GM12878 (cell line): ENCODE measurements at regions not wholly inside any gene's neighbourhood (a gene's known extent, or its start where the extent isn't known, plus 50 kb on each side); places are given as distances from the start of the nearest gene placed in this dataset.
"Not testable (repeated sequence)": the region's sequence is repeated elsewhere in the genome, so short reads cannot be mapped to it uniquely, and the experiment has no call there.

Experiments used
- ATAC-seq: fragments of 200-7000 bp; cut with Tn5 transposase; 3 replicates; pipeline ENCODE4 v1.9.1; 2020; ENCODE audit warnings: mild to moderate bottlenecking, moderate library complexity
- BruUV-seq: library from RNA; stranded (reverse); fragments of 400-500 nt; replicated peaks from 2 replicates; lab custom pipeline; 2021; lab: Mats Ljungman, UMichigan
- CTCF ChIA-PET: fragments of 300-600 bp; sonication (Branson Sonifier 250); formaldehyde crosslinking; extraction: SDS; loops from one replicate; lab custom pipeline; 2021; ENCODE audit warnings: inconsistent platforms; lab: Yijun Ruan, JAX
- POLR2A ChIA-PET: fragments of 350-600 bp; formaldehyde crosslinking; extraction: SDS; loops from one replicate; lab custom pipeline; 2021; ENCODE audit warnings: inconsistent platforms; lab: Charles Lee
- RAD21 ChIA-PET: fragments of 300-600 bp; sonication (Branson Sonifier 250); formaldehyde crosslinking; loops from one replicate; lab custom pipeline; 2023; ENCODE audit warnings: antibody characterized with exemption; ENCODE audit not compliant: unreplicated experiment; lab: Charles Lee
- SMC1A ChIA-PET: fragments of 300-600 bp; sonication (Branson Sonifier 250); formaldehyde crosslinking; loops from one replicate; lab custom pipeline; 2023; ENCODE audit not compliant: unreplicated experiment, uncharacterized antibody; lab: Charles Lee
- DNase-seq: peaks from one replicate; pipeline ENCODE4 v3.0.0-alpha.2; 2011; ENCODE audit warnings: low read depth, low spot score
- FAIRE-seq: peaks from 3 replicates; lab custom pipeline; 2011; peaks lifted over from hg19 to GRCh38; lab: Jason Lieb, UNC
- H2AFZ ChIP-seq: 2 replicates; pipeline ENCODE4 v1.6.0; 2011; ENCODE audit warnings: low read depth, low read length, control low read depth; ENCODE audit not compliant: control insufficient read depth
- H3K27ac ChIP-seq: 2 replicates; pipeline ENCODE4 v1.5.1; 2011; ENCODE audit warnings: control low read depth; ENCODE audit not compliant: control insufficient read depth, insufficient read depth
- H3K27me3 ChIP-seq, 2 experiments: replicated peaks in 1 of 2; 2 replicates each; pipeline versions ENCODE4 v1.6.0 to v1.6.1; 2011; ENCODE audit warnings: low read length in 1 of 2; ENCODE audit not compliant: control insufficient read depth in 2 of 2, insufficient read depth in 2 of 2
- H3K36me3 ChIP-seq, 2 experiments: 2 replicates each; pipeline ENCODE4 v1.5.1; 2011; ENCODE audit warnings: low read length in 1 of 2; ENCODE audit not compliant: control insufficient read depth in 2 of 2, insufficient read depth in 2 of 2
- H3K4me1 ChIP-seq: 2 replicates; pipeline ENCODE4 v1.6.1; 2011; ENCODE audit warnings: mild to moderate bottlenecking, low read length, moderate library complexity, mixed read lengths; ENCODE audit not compliant: control insufficient read depth, insufficient read depth
- H3K4me2 ChIP-seq: 2 replicates; pipeline ENCODE4 v1.6.0; 2011; ENCODE audit warnings: control low read depth; ENCODE audit not compliant: control insufficient read depth, insufficient read depth
- H3K4me3 ChIP-seq: fragments of 200-600 bp; sonication (generic); 2 replicates; pipeline ENCODE4 v1.5.1; 2016
- H3K79me2 ChIP-seq: 2 replicates; pipeline ENCODE4 v1.6.0; 2011; ENCODE audit warnings: low read length; ENCODE audit not compliant: control insufficient read depth, insufficient read depth
- H3K9ac ChIP-seq: 2 replicates; pipeline ENCODE4 v1.8.0; 2011; ENCODE audit warnings: low read length, control low read depth, mixed read lengths; ENCODE audit not compliant: control insufficient read depth, insufficient read depth
- H3K9me3 ChIP-seq: replicated peaks from 3 replicates; pipeline ENCODE4 v1.5.1; 2011; ENCODE audit warnings: mild to moderate bottlenecking, low read length; ENCODE audit not compliant: control insufficient read depth, insufficient read depth
- H4K20me1 ChIP-seq: 2 replicates; pipeline ENCODE4 v1.6.0; 2011; ENCODE audit not compliant: control insufficient read depth, insufficient read depth
- ZBED1 ChIP-seq: IDR thresholded peaks from 2 replicates; pipeline ENCODE4 v1.6.1; 2016; ENCODE audit warnings: borderline replicate concordance
- ZNF24 ChIP-seq: fragments of 450-650 bp; IDR thresholded peaks from 2 replicates; pipeline ENCODE4 v1.6.1; 2017; ENCODE audit warnings: antibody characterized with exemption, mild to moderate bottlenecking
- WGBS: methylation state at CpG from one replicate; pipeline ENCODE4 v1.1.6; 2016; ENCODE audit warnings: low lambda C conversion rate; ENCODE audit not compliant: insufficient replicate concordance, insufficient coverage; ENCODE audit errors: missing lambda C conversion rate; 5-methylcytosine and 5-hydroxymethylcytosine counted together
- in situ Hi-C: fragments of 300-500 bp; cut with MboI; formaldehyde crosslinking; loops from 9 replicates; pipeline ENCODE4 v1.14.3; 2018; ENCODE audit warnings: mixed read lengths
- intact Hi-C: fragments of 100-400 bp; cut with micrococcal nuclease; formaldehyde crosslinking; loops from one replicate; pipeline ENCODE4 v1.14.2; 2022; ENCODE audit not compliant: unreplicated experiment
- TF ChIP-seq, protein P1 (sequence below): IDR thresholded peaks from 2 replicates; pipeline ENCODE4 v1.6.1; 2012; ENCODE audit warnings: low read depth, low read length, improper control_type of control experiment

- CTCF ChIA-PET, POLR2A ChIA-PET, FAIRE-seq, H3K9ac ChIP-seq, H3K79me2 ChIP-seq, RAD21 ChIA-PET, H2AFZ ChIP-seq, BruUV-seq, H3K27ac ChIP-seq, ATAC-seq, H3K9me3 ChIP-seq, H3K4me3 ChIP-seq, in situ Hi-C loops, H3K4me2 ChIP-seq, H3K27me3 ChIP-seq, intact Hi-C loops, DNase-seq, H4K20me1 ChIP-seq, H3K36me3 ChIP-seq: not testable (repeated sequence)
- peaks cover 20% of the 10 kb centered on the region for H3K4me1 ChIP-seq
- SMC1A ChIA-PET: interaction anchor here (0.8 kb wide), 1 partner anchor 78 kb away, joined by 4 read pairs; no protein-coding TSS in a partner anchor
- 21% methylated on average over 13 of the region's 13 CpGs for WGBS
These were observed 124.2 kb upstream of the ZNF184 start for GRCh38 chr6:27597031-27597567.

DNA sequence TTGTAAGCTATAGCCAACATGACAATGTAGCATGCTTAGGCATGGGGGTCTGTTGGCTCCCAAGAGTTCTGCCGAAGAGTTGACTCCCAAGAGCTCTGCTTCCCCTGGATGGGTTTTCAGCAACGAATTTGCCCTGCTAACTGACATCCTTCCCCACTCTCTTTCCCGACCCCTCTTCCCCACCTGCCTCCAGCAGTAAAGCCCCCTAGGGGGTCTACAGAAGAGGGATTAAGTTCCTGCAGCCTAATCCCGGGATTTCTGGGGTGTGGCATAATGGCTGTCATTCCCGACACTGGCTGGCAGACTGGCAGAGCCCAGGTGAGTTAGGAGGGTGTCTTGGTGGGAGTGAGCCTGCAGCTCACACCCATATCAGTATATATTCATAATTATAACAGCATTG lies 121.0 kb upstream of the ZNF184 start:
- POLR2A ChIA-PET: interaction anchor here (0.6 kb wide), 1 partner anchor 83 kb away, joined by 4 read pairs; no protein-coding TSS in a partner anchor
- Histone ChIP-seq H2AFZ (no peak overlapping the region), H3K4me3 (peak overlapping the region; percentile 81; the same call in 1 of the 2 replicates), H3K9me3 (no peaks in the 10 kb centered on the region), H3K27me3 (no peaks in the 10 kb centered on the region), H3K9ac (no peak overlapping the region), H3K79me2 (no peaks in the 10 kb centered on the region), H3K27ac (no peak overlapping the region), H3K36me3 (no peaks in the 10 kb centered on the region)
- intact Hi-C loops (loop anchor here (2.0 to 5.0 kb wide), 5 partner anchors 41 to 407 kb away; no protein-coding TSS in a partner anchor), in situ Hi-C loops (no loop called here)
- no TSS peak for BruUV-seq
- TF ChIP-seq ZBED1 (no peak), ZNF24 (no peak)
- TF ChIP-seq, protein P1, sequence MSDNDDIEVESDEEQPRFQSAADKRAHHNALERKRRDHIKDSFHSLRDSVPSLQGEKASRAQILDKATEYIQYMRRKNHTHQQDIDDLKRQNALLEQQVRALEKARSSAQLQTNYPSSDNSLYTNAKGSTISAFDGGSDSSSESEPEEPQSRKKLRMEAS: no peak
- TF ChIP-seq, all 136 proteins: peak for 0
- no peak for DNase-seq
- CTCF ChIA-PET: interaction anchor here (0.6 to 2.4 kb wide), 6 partner anchors 12 to 159 kb away, joined by 3 to 9 read pairs (median 4); no protein-coding TSS in a partner anchor
- Histone ChIP-seq H3K4me1 (peaks cover 11% of the 10 kb centered on the region), H3K4me2 (peak overlapping the region; percentile 14), H4K20me1 (no peaks in the 10 kb centered on the region)
- no peak for ATAC-seq
- RAD21 ChIA-PET: interaction anchor here (0.6 kb wide), 1 partner anchor 71 kb away, joined by 5 read pairs; no protein-coding TSS in a partner anchor
- 23% methylated on average over 5 of the region's 5 CpGs for WGBS
- SMC1A ChIA-PET: interaction anchor here (0.6 kb wide), 1 partner anchor 50 kb away, joined by 3 read pairs; no protein-coding TSS in a partner anchor
- no peak for FAIRE-seq
